Endodermal cell (in vitro differentiated cells): ENCODE measurements at regions not wholly inside any gene's neighbourhood (a gene's known extent, or its start where the extent isn't known, plus 50 kb on each side); places are given as distances from the start of the nearest gene placed in this dataset.

Experiments
- DNase-seq: peaks from one replicate; pipeline ENCODE4 v3.0.0-alpha.2; 2017
- H3K27ac ChIP-seq: 2 replicates; pipeline ENCODE4 v1.5.1; 2013; ENCODE audit warnings: mild to moderate bottlenecking, low read depth, low read length, moderate library complexity
- H3K27me3 ChIP-seq: 2 replicates; pipeline ENCODE4 v1.6.1; 2013; ENCODE audit warnings: mild to moderate bottlenecking, low read length, moderate library complexity; ENCODE audit not compliant: insufficient read depth, control insufficient read depth, poor library complexity, severe bottlenecking
- H3K36me3 ChIP-seq: 2 replicates; pipeline ENCODE4 v1.7.0; 2013; ENCODE audit warnings: mild to moderate bottlenecking, low read length, moderate library complexity; ENCODE audit not compliant: control insufficient read depth, insufficient read depth
- H3K4me1 ChIP-seq: one replicate; pipeline ENCODE4 v1.7.0; 2013; ENCODE audit warnings: low read length; ENCODE audit not compliant: control insufficient read depth, insufficient read depth
- H3K4me3 ChIP-seq: 2 replicates; pipeline ENCODE4 v1.5.1; 2013; ENCODE audit warnings: mild to moderate bottlenecking, low read length, moderate library complexity
- H3K9ac ChIP-seq: 2 replicates; pipeline ENCODE4 v1.6.1; 2013; ENCODE audit warnings: mild to moderate bottlenecking, low read length, moderate library complexity; ENCODE audit not compliant: poor library complexity, severe bottlenecking; ENCODE audit errors: extremely low read depth
- H3K9me3 ChIP-seq: 2 replicates; pipeline ENCODE4 v1.6.1; 2013; ENCODE audit warnings: mild to moderate bottlenecking, low read length, moderate library complexity; ENCODE audit not compliant: control insufficient read depth
- H3K27ac Mint-ChIP-seq: 2 replicates; pipeline ENCODE4 v1.8.0; 2020; ENCODE audit warnings: mixed read lengths
- H3K27me3 Mint-ChIP-seq: 2 replicates; pipeline ENCODE4 v1.8.0; 2021; ENCODE audit warnings: mild to moderate bottlenecking, mixed read lengths; ENCODE audit not compliant: insufficient read depth
- H3K36me3 Mint-ChIP-seq: 2 replicates; pipeline ENCODE4 v1.8.0; 2020; ENCODE audit warnings: low read depth, mixed read lengths
- H3K4me1 Mint-ChIP-seq: 2 replicates; pipeline ENCODE4 v1.8.0; 2020; ENCODE audit warnings: mixed read lengths
- H3K4me3 Mint-ChIP-seq: 2 replicates; pipeline ENCODE4 v1.8.0; 2020; ENCODE audit warnings: mild to moderate bottlenecking, moderate library complexity, mixed read lengths
- H3K9me3 Mint-ChIP-seq: 2 replicates; pipeline ENCODE4 v1.8.0; 2020; ENCODE audit warnings: mild to moderate bottlenecking, mixed read lengths
- CTCF ChIP-seq: fragments of 200-600 bp; sonication (generic); conservative IDR thresholded peaks from 2 replicates; pipeline ENCODE4 v1.5.0; 2021; ENCODE audit warnings: antibody characterized with exemption, mild to moderate bottlenecking
- WGBS, 2 experiments: methylation state at CpG; one replicate each; pipeline versions ENCODE4 v1.1.5 to v1.1.7; 2013; ENCODE audit warnings: missing lambda C conversion rate in 2 of 2, mixed read lengths in 1 of 2; ENCODE audit not compliant: insufficient coverage in 1 of 2, insufficient read length in 1 of 2; 5-methylcytosine and 5-hydroxymethylcytosine counted together

GRCh38 chr3:112734171-112734570 lies 93.2 kb upstream of the CCDC80 start:
- Mint-ChIP-seq H3K27ac (no peak overlapping the region), H3K9me3 (peaks cover 2% of the 10 kb centered on the region), H3K36me3 (no peaks in the 10 kb centered on the region), H3K4me1 (peaks cover 2% of the 10 kb centered on the region), H3K27me3 (no peaks in the 10 kb centered on the region), H3K4me3 (no peak overlapping the region)
- Histone ChIP-seq H3K9ac (no peak overlapping the region), H3K36me3 (no peaks in the 10 kb centered on the region), H3K27me3 (no peaks in the 10 kb centered on the region), H3K4me1 (no peaks in the 10 kb centered on the region), H3K9me3 (no peaks in the 10 kb centered on the region), H3K4me3 (no peak overlapping the region), H3K27ac (no peak overlapping the region)
- TF ChIP-seq CTCF = no peak
- 87% methylated on average over 2 of the region's 2 CpGs; no CpG with 5 or more reads in 1 of the 2 experiments for WGBS, 2 experiments
- no peak for DNase-seq

GRCh38 chr3:112730210-112730609 lies 89.3 kb upstream of the CCDC80 start:
- Mint-ChIP-seq H3K4me1 (no peaks in the 10 kb centered on the region), H3K27me3 (no peaks in the 10 kb centered on the region), H3K36me3 (no peaks in the 10 kb centered on the region), H3K9me3 (peaks cover 3% of the 10 kb centered on the region), H3K4me3 (no peak overlapping the region), H3K27ac (no peak overlapping the region)
- Histone ChIP-seq H3K4me3 (no peak overlapping the region), H3K9ac (no peak overlapping the region), H3K27ac (no peak overlapping the region), H3K27me3 (no peaks in the 10 kb centered on the region), H3K9me3 (no peaks in the 10 kb centered on the region), H3K36me3 (no peaks in the 10 kb centered on the region), H3K4me1 (no peaks in the 10 kb centered on the region)
- TF ChIP-seq CTCF = peak; percentile 38
- DNase-seq = no peak

GRCh38 chr3:112721231-112721630 lies 80.3 kb upstream of the CCDC80 start:
- no peaks in the 10 kb centered on the region for H3K27me3 Mint-ChIP-seq
- no peak overlapping the region for H3K4me3 Mint-ChIP-seq
- no peak overlapping the region for H3K27ac ChIP-seq
- no peak overlapping the region for H3K9ac ChIP-seq
- DNase-seq = no peak
- H3K4me3 ChIP-seq = no peak overlapping the region
- TF ChIP-seq CTCF = no peak
- H3K9me3 ChIP-seq = peaks cover 9% of the 10 kb centered on the region
- H3K27me3 ChIP-seq = no peaks in the 10 kb centered on the region
- H3K4me1 Mint-ChIP-seq = no peaks in the 10 kb centered on the region
- WGBS, 2 experiments = 86 to 88% methylated on average over 2 to 4 of the region's 4 CpGs
- H3K4me1 ChIP-seq = no peaks in the 10 kb centered on the region
- H3K27ac Mint-ChIP-seq = no peak overlapping the region
- no peaks in the 10 kb centered on the region for H3K36me3 ChIP-seq
- H3K36me3 Mint-ChIP-seq = peaks cover 5% of the 10 kb centered on the region
- peaks cover 21% of the 10 kb centered on the region for H3K9me3 Mint-ChIP-seq
